ENCODE measurements at regions not wholly inside any gene's neighbourhood (a gene's known extent, or its start where the extent isn't known, plus 50 kb on each side); places are given as distances from the start of the nearest gene placed in this dataset.

GRCh38 chr3:94665922-94666321 is 603.1 kb downstream of the NSUN3 start:
- Histone ChIP-seq H3K79me2 (ENCODE audit: control insufficient read depth, low read length) (no peaks in the 10 kb centered on the region), H3K27me3 (ENCODE audit: control insufficient read depth, low read length) (no peaks in the 10 kb centered on the region), H3K9me3 (ENCODE audit: control insufficient read depth, insufficient read depth, low read length) (no peaks in the 10 kb centered on the region), H3F3A (ENCODE audit: control insufficient read depth, insufficient read depth) (no peaks in the 10 kb centered on the region), H3K4me3 (ENCODE audit: low read length) (no peak overlapping the region), H3K36me3 (ENCODE audit: control insufficient read depth, low read length) (no peaks in the 10 kb centered on the region), H3K27ac (ENCODE audit: low read depth, low read length) (no peak overlapping the region), H3K4me1 (ENCODE audit: control insufficient read depth, low read length) (no peaks in the 10 kb centered on the region), H3K9me2 (replicated peaks; ENCODE audit: control insufficient read depth, low read length) (no peaks in the 10 kb centered on the region), H3K4me2 (ENCODE audit: low read length) (no peak overlapping the region), H4K20me1 (ENCODE audit: control insufficient read depth, insufficient read depth, low read depth, low read length) (no peaks in the 10 kb centered on the region)
- TF ChIP-seq EZH2phosphoT487 (IDR thresholded peaks at IDR 0.05; ENCODE audit: borderline replicate concordance, low read length), result no peak
- TF ChIP-seq CTCF (IDR thresholded peaks at IDR 0.05; ENCODE audit: low read depth, low read length, poor library complexity, severe bottlenecking), result no peak

GRCh38 chr3:94671078-94671477 is 608.2 kb downstream of the NSUN3 start:
- TF ChIP-seq CTCF (IDR thresholded peaks at IDR 0.05; ENCODE audit: low read depth, low read length, poor library complexity, severe bottlenecking) (no peak), EZH2phosphoT487 (IDR thresholded peaks at IDR 0.05; ENCODE audit: borderline replicate concordance, low read length) (no peak)
- H3K27me3 ChIP-seq (ENCODE audit: control insufficient read depth, low read length), result no peaks in the 10 kb centered on the region
- H3K4me1 ChIP-seq (ENCODE audit: control insufficient read depth, low read length), result no peaks in the 10 kb centered on the region
- H3K36me3 ChIP-seq (ENCODE audit: control insufficient read depth, low read length), result no peaks in the 10 kb centered on the region
- no peaks in the 10 kb centered on the region for H4K20me1 ChIP-seq (ENCODE audit: control insufficient read depth, insufficient read depth, low read depth, low read length)
- no peaks in the 10 kb centered on the region; the same call in 1 of the 2 replicates for H3K9me3 ChIP-seq (ENCODE audit: control insufficient read depth, insufficient read depth, low read length)
- no peak overlapping the region for H3K4me3 ChIP-seq (ENCODE audit: low read length)
- H3K9me2 ChIP-seq (replicated peaks; ENCODE audit: control insufficient read depth, low read length), result no peaks in the 10 kb centered on the region
- H3F3A ChIP-seq (ENCODE audit: control insufficient read depth, insufficient read depth), result no peaks in the 10 kb centered on the region
- no peaks in the 10 kb centered on the region for H3K79me2 ChIP-seq (ENCODE audit: control insufficient read depth, low read length)
- H3K4me2 ChIP-seq (ENCODE audit: low read length), result no peak overlapping the region
- no peak overlapping the region for H3K27ac ChIP-seq (ENCODE audit: low read depth, low read length)

GRCh38 chr3:94673876-94674275 is 611.0 kb downstream of the NSUN3 start:
- H4K20me1 ChIP-seq (ENCODE audit: control insufficient read depth, insufficient read depth, low read depth, low read length), result no peaks in the 10 kb centered on the region
- no peaks in the 10 kb centered on the region for H3K79me2 ChIP-seq (ENCODE audit: control insufficient read depth, low read length)
- H3F3A ChIP-seq (ENCODE audit: control insufficient read depth, insufficient read depth), result no peaks in the 10 kb centered on the region
- H3K27me3 ChIP-seq (ENCODE audit: control insufficient read depth, low read length), result no peaks in the 10 kb centered on the region
- H3K4me3 ChIP-seq (ENCODE audit: low read length), result no peak overlapping the region
- H3K9me3 ChIP-seq (ENCODE audit: control insufficient read depth, insufficient read depth, low read length), result peaks cover 6% of the 10 kb centered on the region; the same call in 1 of the 2 replicates
- TF ChIP-seq CTCF (IDR thresholded peaks at IDR 0.05; ENCODE audit: low read depth, low read length, poor library complexity, severe bottlenecking), result no peak
- no peak for TF ChIP-seq EZH2phosphoT487 (IDR thresholded peaks at IDR 0.05; ENCODE audit: borderline replicate concordance, low read length)
- no peaks in the 10 kb centered on the region for H3K4me1 ChIP-seq (ENCODE audit: control insufficient read depth, low read length)
- no peaks in the 10 kb centered on the region for H3K9me2 ChIP-seq (replicated peaks; ENCODE audit: control insufficient read depth, low read length)
- H3K27ac ChIP-seq (ENCODE audit: low read depth, low read length), result no peak overlapping the region
- H3K36me3 ChIP-seq (ENCODE audit: control insufficient read depth, low read length), result no peaks in the 10 kb centered on the region
- no peak overlapping the region for H3K4me2 ChIP-seq (ENCODE audit: low read length)

GRCh38 chr3:94686208-94686607 is 623.3 kb downstream of the NSUN3 start:
- no peak for TF ChIP-seq EZH2phosphoT487 (IDR thresholded peaks at IDR 0.05; ENCODE audit: borderline replicate concordance, low read length)
- TF ChIP-seq CTCF (IDR thresholded peaks at IDR 0.05; ENCODE audit: low read depth, low read length, poor library complexity, severe bottlenecking), result no peak
- no peaks in the 10 kb centered on the region for H3K79me2 ChIP-seq (ENCODE audit: control insufficient read depth, low read length)
- H3K27me3 ChIP-seq (ENCODE audit: control insufficient read depth, low read length), result no peaks in the 10 kb centered on the region

More at GRCh38 chr3:94686208-94686607, 623.3 kb downstream of the NSUN3 start:
- Histone ChIP-seq H3K4me2 (ENCODE audit: low read length) (no peak overlapping the region), H4K20me1 (ENCODE audit: control insufficient read depth, insufficient read depth, low read depth, low read length) (no peaks in the 10 kb centered on the region), H3K4me1 (ENCODE audit: control insufficient read depth, low read length) (no peaks in the 10 kb centered on the region), H3K9me3 (ENCODE audit: control insufficient read depth, insufficient read depth, low read length) (no peaks in the 10 kb centered on the region), H3F3A (ENCODE audit: control insufficient read depth, insufficient read depth) (no peaks in the 10 kb centered on the region), H3K4me3 (ENCODE audit: low read length) (no peak overlapping the region), H3K27ac (ENCODE audit: low read depth, low read length) (no peak overlapping the region), H3K9me2 (replicated peaks; ENCODE audit: control insufficient read depth, low read length) (no peaks in the 10 kb centered on the region), H3K36me3 (ENCODE audit: control insufficient read depth, low read length) (no peaks in the 10 kb centered on the region)

All from DOHH2 (cell line).